HG03280 (cell line): ENCODE measurements at regions not wholly inside any gene's neighbourhood (a gene's known extent, or its start where the extent isn't known, plus 50 kb on each side); places are given as distances from the start of the nearest gene placed in this dataset.
"Not testable (repeated sequence)": the region's sequence is repeated elsewhere in the genome, so short reads cannot be mapped to it uniquely, and the experiment has no call there.

Experiments
- ATAC-seq: cut with Tn5 transposase; IDR thresholded peaks from one replicate; pipeline ENCODE4 v1.9.1; 2021; ENCODE audit warnings: mild to moderate bottlenecking, moderate library complexity; ENCODE audit not compliant: unreplicated experiment

GRCh38 chr10:36766415-36766810 is 359.0 kb upstream of the ANKRD30A start:
- no peak for ATAC-seq

GRCh38 chr10:36765782-36766414 is 359.5 kb upstream of the ANKRD30A start:
- ATAC-seq, result no peak

- ATAC-seq, result no peak
Observed at GRCh38 chr10:36764823-36765222, 360.6 kb upstream of the ANKRD30A start.

- no peak for ATAC-seq
Observed at GRCh38 chr10:36761121-36761520, 364.3 kb upstream of the ANKRD30A start.

DNA sequence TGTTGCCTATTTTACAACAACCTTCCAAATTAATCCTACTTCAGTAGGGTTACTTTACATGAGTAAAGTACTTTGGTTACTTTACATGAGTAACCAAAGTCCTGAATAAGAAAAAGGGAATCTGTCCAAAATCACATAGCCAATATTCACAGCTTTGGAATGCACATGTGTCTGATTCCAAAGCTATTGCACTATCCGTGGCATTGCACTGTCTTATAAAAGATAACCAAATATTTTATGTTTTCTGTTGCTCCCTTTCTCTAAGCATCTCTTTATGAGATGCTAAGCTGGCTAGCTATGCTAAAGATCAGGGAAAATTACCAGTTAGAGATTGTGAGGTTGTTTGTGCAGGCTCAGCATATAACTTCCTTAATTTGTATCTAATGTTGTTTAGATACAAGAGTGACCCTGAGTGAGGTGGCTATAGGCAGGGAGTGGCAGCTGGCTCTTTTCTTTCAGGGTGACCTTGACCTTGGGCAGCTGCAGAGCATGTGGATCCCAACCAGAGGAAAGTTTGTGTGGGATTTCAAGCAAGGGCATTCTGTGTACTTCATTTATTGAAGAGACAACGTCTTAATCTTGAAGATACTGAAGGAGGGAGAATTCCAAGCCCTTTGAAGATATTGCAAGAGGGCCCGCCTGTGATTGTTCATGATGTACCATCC is 366.1 kb upstream of the ANKRD30A start:
- ATAC-seq, result no peak

DNA sequence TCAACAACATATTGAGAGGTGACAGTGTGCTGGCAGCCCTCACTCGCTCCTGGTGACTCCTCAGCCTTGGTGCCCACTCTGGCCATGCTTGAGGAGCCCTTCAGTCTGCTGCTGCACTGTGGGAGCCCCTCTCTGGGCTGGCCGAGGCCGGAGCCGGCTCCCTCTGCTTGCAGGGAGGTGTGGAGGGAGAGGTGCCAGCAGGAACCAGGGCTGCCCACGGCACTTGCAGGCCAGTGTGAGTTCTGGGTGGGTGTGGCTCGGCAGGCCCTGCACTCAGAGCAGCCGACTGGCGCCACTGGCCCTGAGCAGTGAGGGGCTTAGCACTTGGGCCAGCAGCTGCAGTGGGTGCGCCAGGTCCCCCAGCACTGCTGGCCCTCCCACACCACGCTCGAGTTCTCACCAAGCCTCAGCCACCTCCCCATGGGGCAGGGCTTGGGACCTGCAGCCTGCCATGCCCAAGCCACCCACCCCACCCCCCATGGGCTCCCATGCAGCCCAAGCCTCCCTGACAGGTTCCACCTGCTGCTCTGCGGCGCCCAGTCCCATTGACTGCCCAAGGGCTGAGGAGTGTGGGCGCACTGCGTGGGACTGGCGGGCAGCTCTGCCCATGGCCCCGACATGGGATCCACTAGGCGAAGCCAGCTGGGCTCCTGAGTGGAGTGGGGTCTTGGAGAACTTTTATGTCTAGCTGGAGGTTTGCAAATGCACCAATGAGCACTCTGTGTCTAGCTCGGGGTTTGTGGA is 377.1 kb upstream of the ANKRD30A start:
- ATAC-seq, result no peak

DNA sequence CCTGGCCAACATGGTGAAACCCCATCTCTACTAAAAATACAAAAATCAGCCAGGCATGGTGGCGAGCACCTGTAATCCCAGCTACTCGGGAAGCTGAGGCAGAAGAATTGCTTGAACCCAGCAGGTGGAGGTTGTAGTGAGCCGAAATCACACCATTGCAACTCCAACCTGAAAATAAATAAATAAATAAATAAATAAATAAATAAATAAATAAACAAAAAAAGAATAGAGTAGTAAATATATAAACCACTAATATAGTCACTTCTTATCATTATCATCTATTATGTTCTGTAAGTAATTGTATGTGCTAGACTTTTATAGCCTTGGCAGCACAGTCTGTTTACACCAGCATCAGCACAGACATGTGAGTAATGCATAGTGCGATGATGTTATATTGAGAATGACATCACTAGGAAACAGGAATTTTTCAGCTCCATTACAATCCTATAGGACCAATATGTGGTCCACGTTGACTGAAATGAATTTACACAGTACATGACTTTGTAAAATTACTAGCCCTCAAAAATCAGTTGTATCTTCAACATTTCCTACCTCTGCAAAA is 385.4 kb upstream of the ANKRD30A start:
- ATAC-seq, result no peak

DNA sequence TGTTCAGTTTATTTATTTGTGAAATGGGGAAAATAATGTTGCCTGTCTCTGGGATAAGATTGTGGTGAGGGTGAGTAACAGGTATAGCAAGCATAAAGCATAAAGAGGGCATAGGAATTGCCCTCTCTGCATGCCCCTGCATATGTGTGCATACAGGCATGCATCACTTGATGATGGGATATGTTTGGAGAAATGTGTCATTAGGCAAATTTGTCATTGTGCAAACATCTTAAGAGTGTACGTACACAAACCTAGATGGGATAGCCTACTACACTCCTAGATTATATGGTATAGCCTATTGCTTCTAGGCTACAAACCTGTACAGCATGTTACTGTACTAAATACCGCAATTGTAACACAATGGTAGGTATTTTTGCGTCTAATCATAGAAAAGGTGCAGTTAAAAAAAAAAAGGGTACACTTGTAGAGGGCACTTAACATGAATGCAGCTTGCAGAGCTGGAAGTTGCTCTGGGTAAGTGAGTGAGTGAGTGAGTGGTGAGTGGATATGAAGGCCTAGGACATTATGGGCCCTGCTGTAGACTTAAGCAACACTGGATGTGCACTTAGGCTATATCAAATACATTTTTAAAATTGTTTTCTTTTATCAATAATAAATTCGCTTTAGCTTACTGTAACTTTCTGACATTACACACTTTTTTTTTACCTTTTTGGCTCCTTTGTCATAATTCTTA is 386.5 kb upstream of the ANKRD30A start:
- no peak for ATAC-seq

DNA sequence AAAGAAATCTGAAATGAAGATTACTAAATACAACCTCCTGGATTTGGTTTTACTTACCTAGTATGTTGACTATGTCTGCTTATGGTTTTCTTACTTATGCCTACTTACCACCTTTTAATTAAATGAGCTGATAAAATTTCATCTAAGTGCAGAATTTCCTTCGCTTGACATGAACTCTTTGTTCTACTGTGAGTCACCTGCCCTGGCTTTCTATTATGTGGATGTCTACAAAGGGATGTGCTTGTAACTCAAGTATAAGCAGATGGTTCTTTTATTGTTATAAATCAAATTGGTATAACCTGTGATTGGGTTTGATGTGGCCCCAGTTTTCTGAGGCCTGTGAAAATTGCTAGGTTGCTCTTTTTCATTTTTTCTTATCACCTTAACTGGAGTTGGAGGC is 389.1 kb upstream of the ANKRD30A start:
- no peak for ATAC-seq

DNA sequence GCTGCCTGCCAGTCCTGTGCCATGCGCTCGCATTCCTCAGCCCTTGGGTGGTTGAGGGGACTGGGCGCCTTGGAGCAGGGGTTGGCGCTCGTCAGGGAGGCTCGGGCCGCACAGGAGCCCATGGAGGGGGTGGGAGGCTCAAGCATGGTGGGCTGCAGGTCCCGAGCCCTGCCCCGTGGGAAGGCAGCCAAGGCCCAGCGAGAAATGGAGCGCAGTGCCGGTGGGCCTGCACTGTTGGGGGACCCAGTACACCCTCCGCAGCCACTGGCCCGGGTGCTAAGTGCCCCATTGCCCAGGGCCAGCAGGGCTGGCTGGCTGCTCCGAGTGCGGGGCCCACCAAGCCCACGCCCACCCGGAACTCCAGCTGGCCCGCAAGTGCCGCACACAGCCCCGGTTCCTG is 390.8 kb upstream of the ANKRD30A start:
- ATAC-seq, result not testable (repeated sequence)

GRCh38 chr10:36730316-36730715 is 395.1 kb upstream of the ANKRD30A start:
- no peak for ATAC-seq

GRCh38 chr10:36728626-36729025 is 396.8 kb upstream of the ANKRD30A start:
- ATAC-seq, result no peak

GRCh38 chr10:36725581-36726520 is 399.5 kb upstream of the ANKRD30A start:
- no peak for ATAC-seq

DNA sequence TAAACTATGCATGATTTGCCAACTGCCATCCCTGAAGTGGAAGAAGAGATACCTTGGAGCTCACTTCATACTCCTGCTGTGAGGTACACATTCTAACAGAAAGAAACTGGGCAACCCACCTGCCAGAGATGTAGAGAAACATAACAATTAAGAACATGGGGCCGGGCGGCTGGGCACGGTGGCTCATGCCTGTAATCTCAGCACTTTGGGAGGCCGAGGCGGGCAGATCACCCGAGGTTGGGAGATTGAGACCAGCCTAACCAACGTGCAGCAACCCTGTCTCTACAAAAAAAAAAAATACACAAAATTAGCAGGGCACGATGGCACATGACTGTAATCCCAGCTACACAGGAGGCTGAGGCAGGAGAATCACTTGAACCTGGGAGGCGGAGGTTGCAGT is 402.6 kb upstream of the ANKRD30A start:
- ATAC-seq, result no peak

GRCh38 chr10:36721871-36722270 is 403.5 kb upstream of the ANKRD30A start:
- ATAC-seq, result no peak

DNA sequence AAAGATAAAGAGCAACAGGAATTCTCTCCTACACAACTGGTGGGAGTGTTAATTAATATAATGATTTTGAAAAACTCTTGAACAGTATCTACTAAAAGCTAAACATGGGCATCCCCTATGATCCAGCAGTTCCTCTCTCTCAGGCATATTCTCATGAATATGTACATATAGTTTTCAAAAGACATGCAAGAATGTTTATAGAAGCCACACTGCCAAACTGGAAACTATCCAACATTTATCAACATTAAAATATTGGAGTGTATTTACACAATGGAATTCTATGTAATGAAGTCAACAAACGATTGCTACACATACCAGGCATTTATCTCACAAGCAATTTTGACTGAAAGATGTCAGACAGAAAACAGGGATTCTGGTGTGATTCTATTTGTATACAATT is 404.5 kb upstream of the ANKRD30A start:
- no peak for ATAC-seq

DNA sequence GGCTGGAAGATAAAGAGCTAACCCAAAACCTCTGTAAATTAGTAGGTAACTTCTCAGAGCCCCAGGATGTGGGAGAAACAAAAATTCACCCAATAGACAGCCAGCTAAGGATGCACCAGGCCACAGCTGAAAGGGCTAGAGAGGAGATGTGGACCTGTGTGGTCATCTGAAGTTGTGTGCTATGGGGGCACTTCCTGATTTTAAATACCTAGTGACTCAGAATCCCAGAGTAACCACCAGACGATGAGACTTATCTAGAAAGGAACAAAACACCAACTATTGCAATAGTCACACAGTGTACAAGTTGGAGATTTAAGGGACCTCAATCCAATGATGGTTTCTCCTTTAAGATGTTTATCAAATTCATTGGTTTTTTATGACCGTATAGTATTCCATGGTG is 408.3 kb upstream of the ANKRD30A start:
- ATAC-seq, result no peak

DNA sequence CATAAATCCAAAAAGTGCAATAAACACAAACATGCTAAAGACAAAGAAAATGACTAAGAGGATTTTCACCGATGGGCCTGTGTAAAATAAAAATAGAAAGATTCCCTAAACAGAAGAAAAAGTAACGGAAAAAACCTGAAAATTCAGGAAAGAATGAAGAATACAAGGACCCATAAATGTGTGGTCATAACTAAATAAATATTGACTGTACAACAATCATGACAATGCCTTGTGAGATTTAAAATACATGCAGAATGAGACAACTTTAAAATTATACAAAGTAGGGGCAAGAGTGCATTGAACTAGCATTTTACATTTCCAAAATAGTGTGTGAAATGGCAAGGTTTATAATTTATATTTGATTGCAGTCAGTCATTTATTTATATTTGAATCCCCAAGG is 409.1 kb upstream of the ANKRD30A start:
- no peak for ATAC-seq

DNA sequence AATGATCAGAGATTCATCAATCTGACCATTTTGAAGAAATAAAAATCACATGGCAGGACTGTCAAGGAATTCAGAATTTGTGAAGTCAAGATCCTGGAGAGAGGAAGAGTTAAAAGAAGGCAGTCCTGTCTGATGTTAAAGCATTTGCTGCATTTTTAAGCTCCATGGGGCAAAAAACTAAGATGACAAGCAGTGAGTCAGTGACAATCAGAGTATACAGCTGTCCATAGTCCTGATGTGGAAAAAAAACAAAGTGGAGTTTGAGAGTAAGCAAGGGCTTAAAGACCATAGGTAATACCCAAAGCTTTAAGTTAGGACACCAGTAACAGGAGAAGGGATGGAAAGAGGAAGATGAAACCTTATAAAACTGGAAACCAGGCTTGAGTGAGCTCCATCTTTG is 412.7 kb upstream of the ANKRD30A start:
- no peak for ATAC-seq

GRCh38 chr10:36711361-36711760 is 414.0 kb upstream of the ANKRD30A start:
- no peak for ATAC-seq
